Stimulated activated CD4-positive, alpha-beta T cell treated with anti-CD3 and anti-CD28 coated beads, TNF-alpha, amount 100 ng/mL, for 24 hours (primary cell): ENCODE measurements at regions not wholly inside any gene's neighbourhood (a gene's known extent, or its start where the extent isn't known, plus 50 kb on each side); places are given as distances from the start of the nearest gene placed in this dataset.
"Not testable (repeated sequence)": the region's sequence is repeated elsewhere in the genome, so short reads cannot be mapped to it uniquely, and the experiment has no call there.

Source experiments
- DNase-seq, 3 experiments: peaks; one replicate each; pipeline ENCODE4 v3.0.0-alpha.2; 2020; ENCODE audit warnings: low read depth in 3 of 3

GRCh38 chr5:19047277-19047676, 940.7 kb downstream of the CDH18 start:
- DNase-seq, result no peak

- DNase-seq, result no peak
These were observed 939.3 kb downstream of the CDH18 start for GRCh38 chr5:19048726-19049125.

GRCh38 chr5:19058216-19058615, 929.8 kb downstream of the CDH18 start:
- DNase-seq, result no peak

GRCh38 chr5:19064094-19064493, 923.9 kb downstream of the CDH18 start:
- DNase-seq, result no peak

GRCh38 chr5:19067741-19068140, 920.3 kb downstream of the CDH18 start:
- DNase-seq, result no peak

GRCh38 chr5:19098434-19098833, 889.6 kb downstream of the CDH18 start:
- DNase-seq, result no peak

- no peak for DNase-seq
These were observed 888.8 kb downstream of the CDH18 start for GRCh38 chr5:19099195-19099594.

GRCh38 chr5:19104948-19105347, 883.1 kb downstream of the CDH18 start:
- DNase-seq, result no peak

- DNase-seq, result no peak
These were observed 865.1 kb downstream of the CDH18 start for GRCh38 chr5:19122923-19123322.

GRCh38 chr5:19125956-19126713, 861.9 kb downstream of the CDH18 start:
- no peak for DNase-seq

- no peak for DNase-seq
These were observed 847.7 kb downstream of the CDH18 start for GRCh38 chr5:19140276-19140675.

GRCh38 chr5:19141937-19142524, 846.0 kb downstream of the CDH18 start:
- DNase-seq, result not testable (repeated sequence)

- not testable (repeated sequence) for DNase-seq
These were observed 845.1 kb downstream of the CDH18 start for GRCh38 chr5:19142713-19143414.

GRCh38 chr5:19143935-19144334, 844.1 kb downstream of the CDH18 start:
- no peak for DNase-seq

- DNase-seq, result no peak
These were observed 818.6 kb downstream of the CDH18 start for GRCh38 chr5:19169426-19169825.

GRCh38 chr5:19172926-19173470, 815.0 kb downstream of the CDH18 start:
- DNase-seq, result no peak

GRCh38 chr5:19175776-19176570, 812.0 kb downstream of the CDH18 start:
- DNase-seq, result no peak

GRCh38 chr5:19179571-19179970, 808.4 kb downstream of the CDH18 start:
- DNase-seq, result no peak

- no peak for DNase-seq
These were observed 798.8 kb downstream of the CDH18 start for GRCh38 chr5:19189176-19189575.

GRCh38 chr5:19193631-19194030, 794.4 kb downstream of the CDH18 start:
- no peak for DNase-seq

- DNase-seq, result no peak
These were observed 791.4 kb downstream of the CDH18 start for GRCh38 chr5:19196631-19197030.

GRCh38 chr5:19200251-19200650, 787.7 kb downstream of the CDH18 start:
- no peak for DNase-seq
